NT2/D1 (cell line): ENCODE measurements at regions not wholly inside any gene's neighbourhood (a gene's known extent, or its start where the extent isn't known, plus 50 kb on each side); places are given as distances from the start of the nearest gene placed in this dataset.

Experiments used
- SUZ12 ChIP-seq: IDR thresholded peaks from 2 replicates; pipeline ENCODE4 v1.6.1; 2011; ENCODE audit not compliant: insufficient read length, insufficient read depth; ENCODE audit errors: extremely low read depth
- YY1 ChIP-seq: IDR thresholded peaks from 2 replicates; pipeline ENCODE4 v1.6.1; 2011; ENCODE audit not compliant: insufficient read length, insufficient read depth
- ZNF274 ChIP-seq: IDR thresholded peaks from 2 replicates; pipeline ENCODE4 v1.6.1; 2011; ENCODE audit warnings: mild to moderate bottlenecking, low read depth, low read length

DNA sequence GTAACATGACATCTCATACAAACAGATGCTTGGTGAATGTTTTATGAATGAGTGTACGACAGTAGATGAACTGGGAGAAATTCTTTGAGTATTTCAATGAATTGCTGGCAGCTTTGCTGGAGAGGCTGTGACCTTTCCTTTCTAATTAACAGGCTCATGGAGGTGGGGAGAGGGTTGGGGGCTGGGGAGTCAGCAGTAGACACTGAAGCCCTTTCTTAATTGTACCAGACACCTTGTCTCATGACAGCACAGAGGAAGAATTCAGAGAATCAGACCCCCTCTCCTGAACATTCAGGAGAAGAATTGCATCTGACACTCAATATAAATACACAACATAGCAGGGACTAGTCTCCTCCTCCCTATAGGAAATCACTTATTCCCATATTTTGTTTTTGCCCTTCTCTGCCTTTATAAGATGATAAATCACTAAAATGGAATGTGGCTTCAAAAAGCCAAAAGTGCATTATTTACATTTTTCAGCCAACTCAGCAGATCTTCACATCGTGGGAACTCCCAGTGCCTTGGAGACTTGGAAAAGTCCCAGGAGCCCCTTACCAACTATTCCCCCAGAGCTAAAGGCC lies 66.2 kb upstream of the TPM1 start:
- TF ChIP-seq ZNF274 (no peak), YY1 (no peak), SUZ12 (no peak)
